ENCODE measurements at regions not wholly inside any gene's neighbourhood (a gene's known extent, or its start where the extent isn't known, plus 50 kb on each side); places are given as distances from the start of the nearest gene placed in this dataset.

DNA sequence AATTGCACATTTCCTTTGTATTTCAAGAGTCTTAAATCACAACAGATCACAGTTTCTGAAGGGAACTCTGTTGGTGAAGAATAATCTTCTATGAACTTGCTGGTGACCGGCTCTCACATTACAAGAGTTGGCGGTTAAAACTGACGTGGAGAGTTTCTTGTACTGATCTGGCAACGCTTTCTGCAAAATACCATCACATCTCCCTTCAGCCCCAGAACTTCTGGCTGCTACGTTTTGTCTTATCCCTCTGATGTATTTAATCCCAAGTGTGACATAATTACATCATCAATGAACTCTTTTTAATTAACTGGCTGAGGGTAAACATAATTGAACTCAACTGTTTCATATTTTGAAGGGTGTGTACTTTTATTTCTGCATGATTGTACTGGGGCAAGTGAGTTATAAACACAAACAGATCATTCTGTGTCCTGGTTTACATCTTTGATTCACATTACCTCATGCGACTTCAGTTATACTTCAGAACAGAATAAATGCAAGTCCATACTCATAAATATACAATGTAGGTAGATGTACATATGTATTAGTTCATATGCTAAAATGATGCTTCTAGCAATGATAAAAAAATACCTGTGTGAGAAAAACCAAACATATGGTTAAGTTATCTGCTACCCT lies 105.1 kb upstream of the NPVF start:
- H3K4me3 ChIP-seq (replicated peaks in 1 of 2; ENCODE audit: low read depth in 2 of 2, low read length in 2 of 2), result no peak overlapping the region
- DNase-seq (ENCODE audit: low read depth in 2 of 2), result no peak
- no peak for TF ChIP-seq CTCF (IDR thresholded peaks at IDR 0.05; ENCODE audit: low read depth, low read length)

DNA sequence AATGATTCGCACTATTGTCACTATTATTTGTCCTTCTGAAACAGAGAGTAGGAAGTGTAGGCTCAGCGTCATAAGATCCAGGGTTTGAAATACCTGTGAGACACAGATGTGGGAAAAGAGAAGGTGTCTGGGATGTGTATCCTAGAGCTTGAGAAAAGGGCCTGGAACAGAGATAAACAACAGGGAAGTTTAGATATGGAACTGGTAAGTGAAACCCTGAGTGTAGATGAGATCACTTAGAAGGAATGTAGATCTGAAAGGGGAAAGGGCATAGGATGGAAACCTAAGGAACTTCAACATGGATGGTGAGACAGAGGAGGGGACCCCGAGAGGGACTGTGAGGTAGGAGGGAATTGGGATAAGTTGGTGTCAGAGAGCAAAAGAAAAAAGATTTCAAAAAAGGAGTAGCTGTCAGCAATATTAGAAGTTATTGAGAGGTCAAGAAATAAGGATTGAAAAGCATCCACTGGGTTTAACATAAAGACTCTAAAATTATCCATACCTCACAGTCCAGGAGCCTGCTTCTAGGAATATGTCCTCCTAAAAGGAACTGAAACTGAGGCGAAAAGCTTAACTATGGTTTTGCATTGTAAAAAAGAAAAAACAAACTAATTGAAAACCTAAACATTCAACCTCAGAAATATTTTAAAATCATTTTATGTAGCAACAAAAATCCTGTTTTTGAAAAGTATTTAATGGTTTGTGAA lies 119.2 kb upstream of the NPVF start:
- no peak overlapping the region for H3K4me3 ChIP-seq (replicated peaks in 1 of 2; ENCODE audit: low read depth in 2 of 2, low read length in 2 of 2)
- no peak for DNase-seq (ENCODE audit: low read depth in 2 of 2)
- TF ChIP-seq CTCF (IDR thresholded peaks at IDR 0.05; ENCODE audit: low read depth, low read length), result no peak

- H3K4me3 ChIP-seq (replicated peaks in 1 of 2; ENCODE audit: low read depth in 2 of 2, low read length in 2 of 2), result no peak overlapping the region
- no peak for DNase-seq (ENCODE audit: low read depth in 2 of 2)
- no peak for TF ChIP-seq CTCF (IDR thresholded peaks at IDR 0.05; ENCODE audit: low read depth, low read length)
These were observed 119.8 kb upstream of the NPVF start for GRCh38 chr7:25348104-25348503.

DNA sequence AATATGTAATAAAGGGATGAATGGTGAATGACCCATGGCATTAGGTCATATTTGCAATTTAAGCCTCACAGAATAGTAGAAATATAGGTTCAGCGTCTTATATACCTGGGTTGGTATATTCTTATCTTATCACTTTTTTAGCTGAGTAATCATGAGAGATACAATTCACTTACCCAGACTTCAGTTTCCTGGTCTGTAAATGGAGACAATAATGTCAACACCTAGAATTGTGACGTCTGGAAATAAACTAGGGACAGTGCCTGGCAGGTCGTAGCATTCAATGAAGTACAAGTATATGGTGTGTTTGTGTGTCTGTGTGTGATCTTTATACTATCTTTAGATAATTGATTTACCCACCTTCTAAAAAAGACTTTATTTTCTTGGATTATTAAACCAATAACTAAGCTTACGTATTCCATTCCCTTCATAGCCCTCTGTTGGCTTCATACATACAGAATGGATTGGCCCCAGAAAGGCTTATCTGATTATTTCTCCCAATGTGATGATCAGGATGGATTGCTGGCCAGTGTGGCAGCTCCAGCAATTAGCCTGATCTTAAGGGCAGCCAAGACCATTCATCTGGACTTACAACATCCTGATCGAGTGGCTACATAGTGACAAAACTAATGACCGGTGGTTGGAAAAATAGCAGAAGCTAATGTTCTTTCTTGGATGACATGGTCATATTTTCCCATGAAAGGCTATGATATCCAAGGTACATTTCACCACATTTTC lies 121.2 kb upstream of the NPVF start:
- DNase-seq (ENCODE audit: low read depth in 2 of 2), result no peak
- H3K4me3 ChIP-seq (replicated peaks in 1 of 2; ENCODE audit: low read depth in 2 of 2, low read length in 2 of 2), result no peak overlapping the region
- TF ChIP-seq CTCF (IDR thresholded peaks at IDR 0.05; ENCODE audit: low read depth, low read length), result no peak

DNA sequence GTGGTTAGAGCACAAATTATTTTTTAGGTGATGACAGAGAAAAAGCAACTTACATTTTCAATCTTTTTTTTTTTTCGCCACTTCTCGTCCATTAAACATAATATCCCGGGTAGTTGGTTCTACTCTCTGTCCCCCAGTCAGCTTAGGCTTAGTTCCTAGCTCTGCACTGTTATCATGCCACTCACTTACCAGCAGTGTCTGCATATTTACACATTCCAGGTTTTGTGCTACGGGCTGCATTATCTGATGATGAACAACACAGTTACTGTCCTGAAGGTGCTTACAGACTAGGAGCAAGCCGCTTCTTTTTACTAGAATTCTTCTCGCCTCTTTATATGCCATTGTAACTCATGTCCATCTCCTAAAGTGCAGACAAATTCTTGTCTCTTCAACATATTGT lies 121.8 kb upstream of the NPVF start:
- TF ChIP-seq CTCF (IDR thresholded peaks at IDR 0.05; ENCODE audit: low read depth, low read length), result no peak
- no peak for DNase-seq (ENCODE audit: low read depth in 2 of 2)
- H3K4me3 ChIP-seq (replicated peaks in 1 of 2; ENCODE audit: low read depth in 2 of 2, low read length in 2 of 2), result no peak overlapping the region

- DNase-seq (ENCODE audit: low read depth in 2 of 2), result no peak
- TF ChIP-seq CTCF (IDR thresholded peaks at IDR 0.05; ENCODE audit: low read depth, low read length), result no peak
- H3K4me3 ChIP-seq (replicated peaks in 1 of 2; ENCODE audit: low read depth in 2 of 2, low read length in 2 of 2), result no peak overlapping the region
These were observed 123.5 kb upstream of the NPVF start for GRCh38 chr7:25351761-25352160.
